Peyer's patch (tissue), 4 donors: ENCODE measurements at regions not wholly inside any gene's neighbourhood (a gene's known extent, or its start where the extent isn't known, plus 50 kb on each side); places are given as distances from the start of the nearest gene placed in this dataset.

Source experiments
- CTCF ChIP-seq, 6 experiments: fragments of 450-650 bp in 4 of 6; fragments of 200-600 bp in 2 of 6; sonication (generic) in 1 of 6; IDR thresholded peaks; one replicate each; pipeline ENCODE4 v1.5.1; 2017 to 2019; ENCODE audit warnings: antibody characterized with exemption in 6 of 6, mild to moderate bottlenecking in 3 of 6, moderate library complexity in 1 of 6
- POLR2A ChIP-seq, 2 donors: fragments of 450-650 bp; IDR thresholded peaks; one replicate each; pipeline ENCODE4 v1.5.1; 2017; ENCODE audit warnings: antibody characterized with exemption in 2 of 2, mild to moderate bottlenecking in 2 of 2, moderate library complexity in 2 of 2

- TF ChIP-seq POLR2A (IDR thresholded peaks at IDR 0.05) (no peak), CTCF (IDR thresholded peaks at IDR 0.05) (no peak)
These were observed 52.3 kb upstream of the BMAL1 start for GRCh38 chr11:13225038-13226001.
